Transverse colon (tissue), 4 donors: ENCODE measurements at regions not wholly inside any gene's neighbourhood (a gene's known extent, or its start where the extent isn't known, plus 50 kb on each side); places are given as distances from the start of the nearest gene placed in this dataset.
A peak's percentile ranks its signal among the peaks of the same experiment; 100 is the strongest.

ENCODE experiments used
- DNase-seq: peaks from one replicate; pipeline ENCODE4 v3.0.0-alpha.2; 2019
- H3K27ac ChIP-seq, 4 donors: fragments of 200-600 bp; sonication (generic); 2 replicates each; pipeline ENCODE4 v1.5.1; 2016 to 2018; ENCODE audit warnings: inconsistent platforms in 4 of 4
- H3K27me3 ChIP-seq: fragments of 200-600 bp; sonication (generic); 2 replicates; pipeline ENCODE4 v1.5.1; 2017; ENCODE audit warnings: inconsistent platforms
- H3K36me3 ChIP-seq, 4 donors: fragments of 200-600 bp; sonication (generic); 2 replicates each; pipeline ENCODE4 v1.5.1; 2017 to 2019; ENCODE audit warnings: inconsistent platforms in 4 of 4
- H3K4me1 ChIP-seq, 4 donors: fragments of 200-600 bp; sonication (generic); 2 replicates each; pipeline ENCODE4 v1.5.1; 2017 to 2020; ENCODE audit warnings: inconsistent platforms in 4 of 4
- H3K4me3 ChIP-seq, 4 donors: fragments of 200-600 bp; sonication (generic); 1 replicate in 1 of 4; 2 replicates in 3 of 4; pipeline versions ENCODE4 v1.5.1 to v1.6.1; 2017 to 2019; ENCODE audit warnings: inconsistent platforms in 4 of 4
- H3K9me3 ChIP-seq, 2 donors: fragments of 200-600 bp; sonication (generic); 2 replicates each; pipeline ENCODE4 v1.5.1; 2017 to 2019; ENCODE audit warnings: inconsistent platforms in 2 of 2
- EP300 ChIP-seq: sonication (generic); formaldehyde crosslinking; IDR thresholded peaks from one replicate; pipeline ENCODE4 v1.6.1; 2017; ENCODE audit warnings: antibody characterized with exemption, low read depth
- POLR2A ChIP-seq: fragments of 450-650 bp; IDR thresholded peaks from one replicate; pipeline ENCODE4 v1.6.1; 2016; ENCODE audit warnings: antibody characterized with exemption, mild to moderate bottlenecking, moderate library complexity
- POLR2AphosphoS5 ChIP-seq, 3 donors: sonication (generic); formaldehyde crosslinking; IDR thresholded peaks; one replicate each; pipeline ENCODE4 v1.6.1; 2016; ENCODE audit warnings: antibody characterized with exemption in 3 of 3
- WGBS, 2 donors: methylation state at CpG; one replicate each; pipeline ENCODE4 v1.1.5; 2018; ENCODE audit warnings: low coverage in 1 of 2; 5-methylcytosine and 5-hydroxymethylcytosine counted together
- in situ Hi-C, 4 donors: fragments of 200-750 bp; cut with MboI; loops; one replicate each; pipeline versions ENCODE4 v1.15.0 to v1.15.1; 2017; ENCODE audit warnings: low sequenced_read_pairs in 3 of 4, low pct_ligation_motif_present in 1 of 4, low pct_unique_long_range_greater_than_20kb in 1 of 4
- intact Hi-C: fragments of 100-400 bp; cut with DNase I; formaldehyde crosslinking; loops from one replicate; pipeline ENCODE4 v1.15.1; 2023; ENCODE audit warnings: low total_unique reads
- TF ChIP-seq, protein P1 (sequence below), 5 experiments: fragments of 200-600 bp in 3 of 5; fragments of 450-650 bp in 2 of 5; sonication (generic) in 3 of 5; IDR thresholded peaks; 1 replicate in 2 of 5; 2 replicates in 3 of 5; pipeline ENCODE4 v1.5.1; 2016 to 2017; ENCODE audit warnings: antibody characterized with exemption in 5 of 5, inconsistent platforms in 3 of 5, mild to moderate bottlenecking in 2 of 5, moderate library complexity in 1 of 5

DNA sequence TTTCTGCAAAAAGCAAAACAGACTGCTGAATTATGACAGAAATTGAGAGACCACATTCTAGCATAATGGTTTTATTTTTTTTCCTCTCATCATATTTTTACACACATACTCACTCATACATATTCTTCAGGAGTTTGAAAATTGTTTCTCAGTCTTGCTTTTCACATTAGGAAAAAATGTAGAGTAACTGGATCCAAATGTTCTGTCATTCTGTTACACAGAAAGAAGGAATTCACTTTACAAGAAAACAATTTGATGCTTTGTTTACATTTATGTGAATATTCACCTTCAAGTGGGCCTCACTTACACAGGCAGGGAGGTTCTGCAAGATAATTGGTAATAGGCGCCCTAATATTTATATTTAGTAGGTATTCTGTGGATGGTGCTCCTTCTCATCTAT lies 82.0 kb downstream of the ARL4A start:
- WGBS, 2 donors: 82% methylated on average over 1 of the region's 1 CpG; no CpG with 5 or more reads in 1 of the 2 donors
- in situ Hi-C loops (no loop called here), intact Hi-C loops (no loop called here)

DNA sequence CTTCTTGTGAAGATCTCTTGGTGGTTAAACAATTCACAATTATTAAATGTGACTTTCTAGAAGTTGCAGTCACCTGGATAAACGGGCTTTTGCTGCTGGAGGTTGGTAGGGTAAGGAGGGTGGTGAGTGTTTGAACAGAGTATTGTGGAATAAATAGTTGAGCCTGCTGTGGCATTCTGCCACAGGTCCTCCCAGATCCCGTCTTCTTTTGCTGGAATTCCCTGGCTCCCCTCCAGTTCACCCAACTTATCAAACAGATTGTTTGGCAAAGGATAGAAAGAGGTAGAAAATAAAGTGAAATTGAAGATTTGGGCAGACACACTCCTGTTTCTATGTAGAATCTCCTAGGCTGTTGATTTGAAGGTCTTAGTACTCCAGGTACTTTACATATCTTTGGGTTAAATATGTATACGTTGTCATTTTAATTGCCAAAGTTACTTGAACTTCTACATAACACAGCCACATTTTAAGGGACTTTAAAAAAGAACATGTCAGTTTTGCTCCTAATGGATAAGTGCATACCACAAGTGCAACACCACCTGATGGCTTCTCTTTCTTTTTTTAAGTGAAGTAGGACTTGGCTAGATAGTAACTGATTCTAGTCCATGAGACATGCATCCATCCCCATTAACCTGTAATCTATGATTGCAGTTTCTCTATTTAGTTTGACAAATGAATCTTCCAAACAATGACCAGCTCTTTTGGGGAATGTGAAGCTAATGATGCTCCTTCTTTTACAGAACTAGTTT lies 83.0 kb downstream of the ARL4A start:
- Histone ChIP-seq H3K4me3 (no peak overlapping the region), H3K36me3 (no peaks in the 10 kb centered on the region), H3K4me1 (peaks cover 0 to 28% (median 21%) of the 10 kb centered on the region in 4 donors), H3K27me3 (no peaks in the 10 kb centered on the region), H3K9me3 (no peaks in the 10 kb centered on the region), H3K27ac (peak overlapping the region; percentile 65 to 71 (median 66))
- DNase-seq: peak; percentile 29
- TF ChIP-seq EP300 (no peak), POLR2A (no peak)
- TF ChIP-seq, protein P1, sequence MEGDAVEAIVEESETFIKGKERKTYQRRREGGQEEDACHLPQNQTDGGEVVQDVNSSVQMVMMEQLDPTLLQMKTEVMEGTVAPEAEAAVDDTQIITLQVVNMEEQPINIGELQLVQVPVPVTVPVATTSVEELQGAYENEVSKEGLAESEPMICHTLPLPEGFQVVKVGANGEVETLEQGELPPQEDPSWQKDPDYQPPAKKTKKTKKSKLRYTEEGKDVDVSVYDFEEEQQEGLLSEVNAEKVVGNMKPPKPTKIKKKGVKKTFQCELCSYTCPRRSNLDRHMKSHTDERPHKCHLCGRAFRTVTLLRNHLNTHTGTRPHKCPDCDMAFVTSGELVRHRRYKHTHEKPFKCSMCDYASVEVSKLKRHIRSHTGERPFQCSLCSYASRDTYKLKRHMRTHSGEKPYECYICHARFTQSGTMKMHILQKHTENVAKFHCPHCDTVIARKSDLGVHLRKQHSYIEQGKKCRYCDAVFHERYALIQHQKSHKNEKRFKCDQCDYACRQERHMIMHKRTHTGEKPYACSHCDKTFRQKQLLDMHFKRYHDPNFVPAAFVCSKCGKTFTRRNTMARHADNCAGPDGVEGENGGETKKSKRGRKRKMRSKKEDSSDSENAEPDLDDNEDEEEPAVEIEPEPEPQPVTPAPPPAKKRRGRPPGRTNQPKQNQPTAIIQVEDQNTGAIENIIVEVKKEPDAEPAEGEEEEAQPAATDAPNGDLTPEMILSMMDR (IDR thresholded peaks at IDR 0.05): no peak
- WGBS, 2 donors: 19% methylated on average over 3 of the region's 3 CpGs
- intact Hi-C loops (no loop called here), in situ Hi-C loops (no loop called here)

More for the DNA sequence above, 82.0 kb downstream of the ARL4A start:
- DNase-seq: no peak
- no peaks in the 10 kb centered on the region for H3K36me3 ChIP-seq
- no peaks in the 10 kb centered on the region for H3K9me3 ChIP-seq
- TF ChIP-seq POLR2A: no peak
- TF ChIP-seq EP300: no peak
- TF ChIP-seq POLR2AphosphoS5 (IDR thresholded peaks at IDR 0.05): no peak
- TF ChIP-seq, protein P1 (IDR thresholded peaks at IDR 0.05): no peak
- H3K27ac ChIP-seq: no peak overlapping the region
- H3K4me3 ChIP-seq: no peak overlapping the region
- H3K27me3 ChIP-seq: no peaks in the 10 kb centered on the region
- peaks cover 0 to 28% (median 21%) of the 10 kb centered on the region in 4 donors for H3K4me1 ChIP-seq

DNA sequence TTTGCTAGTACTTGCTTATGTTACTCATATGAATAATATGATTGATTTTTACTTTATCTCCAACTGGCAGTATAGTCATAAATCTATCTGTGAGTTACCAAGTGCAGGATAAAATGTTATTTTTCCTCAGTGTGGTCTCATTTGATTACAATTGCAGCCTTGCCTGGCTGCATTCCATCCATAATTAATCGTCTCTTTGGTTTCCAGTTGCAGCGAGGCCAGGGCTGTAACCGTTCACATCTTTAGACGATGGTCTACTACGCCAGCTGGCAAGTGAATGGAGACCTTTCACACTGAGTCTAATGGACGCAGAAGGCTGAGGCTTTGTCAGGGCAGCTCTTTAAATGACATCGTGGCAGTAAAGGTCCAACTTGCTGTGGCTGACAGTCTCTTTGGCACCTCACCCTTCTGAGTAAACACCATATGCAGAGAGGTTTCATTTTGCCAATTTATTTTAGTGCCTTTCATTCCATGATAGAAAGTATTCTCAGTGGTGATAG lies 84.0 kb downstream of the ARL4A start:
- 0 to 27% methylated on average over 1 to 7 of the region's 7 CpGs for WGBS, 2 donors
- in situ Hi-C loops: no loop called here

DNA sequence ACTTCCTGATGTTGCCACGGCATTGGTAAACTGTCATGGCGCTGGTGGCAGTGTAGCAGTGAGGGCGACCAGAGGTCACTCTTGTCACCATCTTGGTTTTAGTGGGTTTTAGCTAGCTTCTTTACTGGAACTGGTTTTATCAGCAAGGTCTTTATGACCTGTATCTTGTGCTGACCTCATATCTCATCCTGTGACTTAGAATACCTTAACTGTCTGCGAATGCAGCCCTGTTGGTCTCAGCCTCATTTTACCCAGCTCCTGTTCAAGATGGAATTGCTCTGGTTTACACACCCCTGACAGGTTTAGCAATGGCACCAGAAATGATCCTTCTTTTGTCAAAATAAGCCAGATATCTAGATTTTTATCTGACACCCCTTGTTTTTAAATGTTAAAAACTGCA lies 85.3 kb downstream of the ARL4A start:
- no peak overlapping the region for H3K27ac ChIP-seq
- 96% methylated on average over 4 of the region's 4 CpGs; no CpG with 5 or more reads in 1 of the 2 donors for WGBS, 2 donors
- no peaks in the 10 kb centered on the region for H3K36me3 ChIP-seq
- DNase-seq: no peak
- H3K4me1 ChIP-seq: peaks cover 0 to 28% (median 21%) of the 10 kb centered on the region in 4 donors
- in situ Hi-C loops (no loop called here), intact Hi-C loops (no loop called here)
- H3K4me3 ChIP-seq: no peak overlapping the region
- H3K27me3 ChIP-seq: no peaks in the 10 kb centered on the region
- TF ChIP-seq POLR2A (no peak), POLR2AphosphoS5 (IDR thresholded peaks at IDR 0.05) (no peak), EP300 (no peak)
- TF ChIP-seq, protein P1 (IDR thresholded peaks at IDR 0.05): no peak
- H3K9me3 ChIP-seq: no peaks in the 10 kb centered on the region

More for the DNA sequence above, 84.0 kb downstream of the ARL4A start:
- Histone ChIP-seq H3K36me3 (no peaks in the 10 kb centered on the region), H3K27me3 (no peaks in the 10 kb centered on the region), H3K27ac (peak overlapping the region; percentile 65 to 71 (median 66)), H3K9me3 (no peaks in the 10 kb centered on the region), H3K4me3 (peak overlapping the region in 1 of 4 donors; percentile 6), H3K4me1 (peaks cover 0 to 28% (median 21%) of the 10 kb centered on the region in 4 donors)
- peak; percentile 54 for DNase-seq
- no peak for TF ChIP-seq POLR2A
- peak in 2 of 3 donors; percentile 32 to 62 for TF ChIP-seq POLR2AphosphoS5 (IDR thresholded peaks at IDR 0.05)
- intact Hi-C loops: no loop called here
